ENCODE measurements at regions not wholly inside any gene's neighbourhood (a gene's known extent, or its start where the extent isn't known, plus 50 kb on each side); places are given as distances from the start of the nearest gene placed in this dataset.

DNA sequence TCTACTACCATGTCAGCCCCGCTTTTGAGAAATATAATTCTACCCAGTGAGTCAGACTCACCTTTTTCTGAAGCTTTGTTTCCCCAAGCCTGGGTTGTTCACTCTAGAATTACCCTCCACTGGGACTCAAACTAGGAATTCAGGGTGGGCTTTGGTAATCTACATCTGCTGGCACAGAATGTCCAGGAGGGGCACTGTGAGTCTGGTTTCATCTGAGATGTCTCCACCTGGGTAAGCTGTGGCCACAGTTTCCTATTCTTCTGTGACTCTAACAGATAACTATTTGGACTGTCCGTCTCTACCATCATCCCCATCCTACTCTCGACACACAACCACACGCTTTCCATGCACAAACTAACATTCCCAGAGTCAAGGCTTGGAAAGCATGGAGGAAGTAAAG, 457.2 kb downstream of the STK39 start:
- Histone ChIP-seq H3K4me3 (no peak overlapping the region), H3K4me1 (no peaks in the 10 kb centered on the region), H3K27me3 (no peaks in the 10 kb centered on the region), H3K36me3 (no peaks in the 10 kb centered on the region), H3K27ac (no peak overlapping the region), H3K9me3 (no peaks in the 10 kb centered on the region)
- TF ChIP-seq, protein P1, sequence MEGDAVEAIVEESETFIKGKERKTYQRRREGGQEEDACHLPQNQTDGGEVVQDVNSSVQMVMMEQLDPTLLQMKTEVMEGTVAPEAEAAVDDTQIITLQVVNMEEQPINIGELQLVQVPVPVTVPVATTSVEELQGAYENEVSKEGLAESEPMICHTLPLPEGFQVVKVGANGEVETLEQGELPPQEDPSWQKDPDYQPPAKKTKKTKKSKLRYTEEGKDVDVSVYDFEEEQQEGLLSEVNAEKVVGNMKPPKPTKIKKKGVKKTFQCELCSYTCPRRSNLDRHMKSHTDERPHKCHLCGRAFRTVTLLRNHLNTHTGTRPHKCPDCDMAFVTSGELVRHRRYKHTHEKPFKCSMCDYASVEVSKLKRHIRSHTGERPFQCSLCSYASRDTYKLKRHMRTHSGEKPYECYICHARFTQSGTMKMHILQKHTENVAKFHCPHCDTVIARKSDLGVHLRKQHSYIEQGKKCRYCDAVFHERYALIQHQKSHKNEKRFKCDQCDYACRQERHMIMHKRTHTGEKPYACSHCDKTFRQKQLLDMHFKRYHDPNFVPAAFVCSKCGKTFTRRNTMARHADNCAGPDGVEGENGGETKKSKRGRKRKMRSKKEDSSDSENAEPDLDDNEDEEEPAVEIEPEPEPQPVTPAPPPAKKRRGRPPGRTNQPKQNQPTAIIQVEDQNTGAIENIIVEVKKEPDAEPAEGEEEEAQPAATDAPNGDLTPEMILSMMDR (IDR thresholded peaks at IDR 0.05) = no peak
- DNase-seq (ENCODE audit: low spot score) = no peak

DNA sequence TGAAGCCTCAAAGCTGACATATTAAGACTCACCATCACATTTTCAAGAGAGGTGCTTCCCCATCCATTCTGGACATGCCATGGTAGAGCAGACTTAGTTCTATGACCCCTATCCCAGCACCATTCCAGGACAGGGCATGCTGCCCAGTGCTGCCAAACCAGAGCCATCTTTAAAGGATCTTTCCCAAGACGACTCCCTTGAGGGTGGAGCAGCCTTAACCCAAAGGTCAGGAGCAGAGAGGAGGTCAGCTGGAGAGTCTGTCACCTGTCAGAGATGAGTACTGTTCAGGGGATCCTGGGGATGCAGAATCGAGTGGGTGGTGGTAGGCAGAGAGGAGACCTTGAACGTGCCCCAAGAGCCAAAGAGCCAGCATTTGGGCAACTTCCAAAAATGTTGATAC, 459.8 kb downstream of the STK39 start:
- no peaks in the 10 kb centered on the region for H3K27me3 ChIP-seq
- no peaks in the 10 kb centered on the region for H3K9me3 ChIP-seq
- no peaks in the 10 kb centered on the region for H3K36me3 ChIP-seq
- TF ChIP-seq, protein P1 (IDR thresholded peaks at IDR 0.05) = no peak
- DNase-seq (ENCODE audit: low spot score) = no peak
- H3K4me1 ChIP-seq = no peaks in the 10 kb centered on the region
- H3K27ac ChIP-seq = no peak overlapping the region
- no peak overlapping the region for H3K4me3 ChIP-seq

DNA sequence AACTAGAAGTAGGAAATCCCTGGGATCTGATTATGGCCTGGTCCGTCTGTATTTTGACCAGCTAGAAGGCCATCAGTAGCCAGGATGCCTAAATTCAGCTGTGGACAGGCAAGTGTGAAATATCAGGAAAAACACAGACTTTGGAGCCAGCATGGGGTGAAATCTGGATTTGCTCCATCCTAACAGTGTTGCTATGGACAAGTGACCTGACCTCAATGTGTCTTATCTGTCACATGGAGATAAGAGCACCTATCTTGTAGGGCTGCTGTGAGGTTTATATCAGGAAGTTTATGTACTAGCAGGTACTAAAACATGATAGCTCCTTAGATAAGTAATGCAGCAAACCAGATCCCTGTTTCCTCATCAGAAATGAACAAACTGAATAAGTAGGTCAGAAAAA, 460.4 kb downstream of the STK39 start:
- H3K27me3 ChIP-seq = no peaks in the 10 kb centered on the region
- H3K36me3 ChIP-seq = no peaks in the 10 kb centered on the region
- H3K4me3 ChIP-seq = no peak overlapping the region
- TF ChIP-seq, protein P1 (IDR thresholded peaks at IDR 0.05) = no peak
- no peaks in the 10 kb centered on the region for H3K4me1 ChIP-seq
- no peak overlapping the region for H3K27ac ChIP-seq
- DNase-seq (ENCODE audit: low spot score) = no peak
- H3K9me3 ChIP-seq = no peaks in the 10 kb centered on the region

DNA sequence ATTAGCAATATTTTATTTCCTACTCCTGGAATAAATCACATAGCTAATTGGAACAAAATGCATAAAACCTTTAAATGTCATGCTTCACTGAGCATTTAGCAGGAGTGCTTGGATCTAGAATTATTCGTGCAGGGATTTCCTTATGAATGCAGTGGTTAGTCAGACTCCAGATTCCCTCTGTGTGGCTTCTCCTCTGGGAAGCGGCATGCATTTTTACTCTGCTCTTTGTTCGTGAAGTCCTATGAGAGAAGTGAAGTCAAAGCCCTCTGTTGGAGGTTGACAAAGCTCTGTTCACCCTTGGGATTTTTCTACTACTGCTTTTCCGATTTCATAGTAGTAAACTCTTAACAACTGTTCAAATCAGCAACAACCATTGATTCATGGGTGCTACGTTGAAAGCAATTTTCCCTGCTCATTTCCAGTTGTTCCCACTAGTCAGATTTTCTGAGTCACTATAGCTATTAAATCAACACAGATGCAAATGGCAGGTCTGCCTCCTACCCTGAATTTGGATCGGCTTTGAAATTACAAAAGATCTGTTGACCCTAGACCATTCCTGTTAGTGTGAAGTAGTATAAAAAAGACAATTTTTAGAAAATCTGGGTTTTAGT, 461.7 kb downstream of the STK39 start:
- H3K36me3 ChIP-seq = no peaks in the 10 kb centered on the region
- H3K27me3 ChIP-seq = no peaks in the 10 kb centered on the region
- H3K4me3 ChIP-seq = no peak overlapping the region
- no peak overlapping the region for H3K27ac ChIP-seq
- H3K4me1 ChIP-seq = no peaks in the 10 kb centered on the region
- TF ChIP-seq, protein P1 (IDR thresholded peaks at IDR 0.05) = no peak
- H3K9me3 ChIP-seq = no peaks in the 10 kb centered on the region
- DNase-seq (ENCODE audit: low spot score) = no peak

DNA sequence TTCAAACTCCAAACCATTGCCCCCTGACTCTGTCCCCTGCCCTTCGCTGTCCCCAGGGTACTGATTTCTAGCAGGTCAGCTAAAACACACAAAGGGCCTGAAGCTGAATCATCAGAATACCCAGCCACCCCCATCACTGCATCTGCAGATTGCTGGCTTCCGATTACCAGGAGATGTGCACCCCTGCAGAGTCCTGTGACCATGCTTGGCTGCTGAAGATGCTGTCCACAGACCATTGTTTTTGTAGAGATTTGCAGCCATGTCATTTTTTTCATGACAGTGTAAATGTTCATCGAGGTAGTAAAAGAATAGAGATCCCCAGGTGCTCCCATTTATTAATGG, 463.3 kb downstream of the STK39 start:
- Histone ChIP-seq H3K27me3 (no peaks in the 10 kb centered on the region), H3K9me3 (no peaks in the 10 kb centered on the region), H3K36me3 (no peaks in the 10 kb centered on the region), H3K4me3 (no peak overlapping the region), H3K27ac (no peak overlapping the region), H3K4me1 (no peaks in the 10 kb centered on the region)
- DNase-seq (ENCODE audit: low spot score) = no peak
- TF ChIP-seq, protein P1 (IDR thresholded peaks at IDR 0.05) = no peak
